ENCODE measurements at regions not wholly inside any gene's neighbourhood (a gene's known extent, or its start where the extent isn't known, plus 50 kb on each side); places are given as distances from the start of the nearest gene placed in this dataset.

DNA sequence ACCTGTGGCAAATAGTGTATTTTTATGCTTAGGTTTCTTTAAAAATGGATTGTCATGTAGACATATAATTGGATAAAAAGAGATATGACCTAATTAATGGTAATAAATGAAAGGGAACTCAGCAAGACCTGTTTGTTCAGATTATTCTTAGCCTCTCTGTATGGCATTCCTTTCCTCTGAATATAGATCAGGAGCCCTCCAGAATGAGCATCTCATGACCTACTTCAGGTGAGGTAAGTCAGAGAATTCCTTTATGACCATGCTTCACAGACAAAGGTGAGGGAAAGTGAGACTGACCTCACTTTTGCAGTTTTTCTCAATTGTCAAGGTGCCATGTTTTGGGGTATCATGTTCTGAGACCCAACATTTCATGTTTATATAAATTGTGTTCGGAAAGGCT lies 1744.3 kb upstream of the PIK3C3 start:
- Histone ChIP-seq H3K4me3 (ENCODE audit: insufficient read depth, low read length, poor library complexity, severe bottlenecking) (no peak overlapping the region), H3K9me2 (replicated peaks; ENCODE audit: insufficient read depth, low read length) (no peaks in the 10 kb centered on the region), H3K36me3 (ENCODE audit: low read length) (no peaks in the 10 kb centered on the region), H3F3A (ENCODE audit: insufficient read depth) (no peaks in the 10 kb centered on the region), H3K79me2 (ENCODE audit: insufficient read depth, low read length) (no peaks in the 10 kb centered on the region), H3K27me3 (ENCODE audit: low read length) (no peaks in the 10 kb centered on the region), H3K27ac (ENCODE audit: low read depth, low read length) (no peak overlapping the region), H3K9ac (ENCODE audit: low read length) (no peak overlapping the region), H2AFZ (ENCODE audit: low read depth, low read length, severe bottlenecking) (no peak overlapping the region), H3K9me3 (ENCODE audit: insufficient read depth, low read length) (peaks cover 10% of the 10 kb centered on the region; the same call in 1 of the 2 replicates), H4K20me1 (ENCODE audit: low read depth, low read length) (no peaks in the 10 kb centered on the region), H3K4me2 (ENCODE audit: low read depth, low read length, poor library complexity, severe bottlenecking) (no peak overlapping the region)
- TF ChIP-seq EZH2phosphoT487 (conservative IDR thresholded peaks at IDR 0.05; ENCODE audit: low read length): no peak
- TF ChIP-seq, protein P1, sequence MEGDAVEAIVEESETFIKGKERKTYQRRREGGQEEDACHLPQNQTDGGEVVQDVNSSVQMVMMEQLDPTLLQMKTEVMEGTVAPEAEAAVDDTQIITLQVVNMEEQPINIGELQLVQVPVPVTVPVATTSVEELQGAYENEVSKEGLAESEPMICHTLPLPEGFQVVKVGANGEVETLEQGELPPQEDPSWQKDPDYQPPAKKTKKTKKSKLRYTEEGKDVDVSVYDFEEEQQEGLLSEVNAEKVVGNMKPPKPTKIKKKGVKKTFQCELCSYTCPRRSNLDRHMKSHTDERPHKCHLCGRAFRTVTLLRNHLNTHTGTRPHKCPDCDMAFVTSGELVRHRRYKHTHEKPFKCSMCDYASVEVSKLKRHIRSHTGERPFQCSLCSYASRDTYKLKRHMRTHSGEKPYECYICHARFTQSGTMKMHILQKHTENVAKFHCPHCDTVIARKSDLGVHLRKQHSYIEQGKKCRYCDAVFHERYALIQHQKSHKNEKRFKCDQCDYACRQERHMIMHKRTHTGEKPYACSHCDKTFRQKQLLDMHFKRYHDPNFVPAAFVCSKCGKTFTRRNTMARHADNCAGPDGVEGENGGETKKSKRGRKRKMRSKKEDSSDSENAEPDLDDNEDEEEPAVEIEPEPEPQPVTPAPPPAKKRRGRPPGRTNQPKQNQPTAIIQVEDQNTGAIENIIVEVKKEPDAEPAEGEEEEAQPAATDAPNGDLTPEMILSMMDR (IDR thresholded peaks at IDR 0.05; ENCODE audit: insufficient read depth, low read length, poor library complexity, severe bottlenecking): no peak

DNA sequence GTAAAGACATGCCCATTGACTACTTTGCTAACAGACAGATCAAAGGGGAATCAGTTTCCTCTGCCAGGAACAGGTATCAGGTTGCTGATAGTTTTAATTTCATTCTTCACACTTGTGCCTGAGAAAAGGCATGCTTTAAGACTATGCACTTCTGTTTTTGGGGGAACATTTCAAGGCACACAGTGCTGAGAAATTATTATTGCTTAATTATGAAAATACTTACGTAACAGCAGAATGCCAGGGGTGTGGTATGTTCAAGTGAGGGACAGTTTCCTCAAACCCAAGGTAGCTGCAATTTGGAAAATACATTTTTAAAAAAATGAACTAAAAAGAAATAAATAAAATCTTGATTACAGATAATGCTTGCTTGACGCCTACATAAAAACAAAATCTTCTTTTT lies 1746.1 kb upstream of the PIK3C3 start:
- H3K79me2 ChIP-seq (ENCODE audit: insufficient read depth, low read length): no peaks in the 10 kb centered on the region
- H3K36me3 ChIP-seq (ENCODE audit: low read length): no peaks in the 10 kb centered on the region
- H3K9me2 ChIP-seq (replicated peaks; ENCODE audit: insufficient read depth, low read length): no peaks in the 10 kb centered on the region
- no peak overlapping the region for H3K9ac ChIP-seq (ENCODE audit: low read length)
- H3K27ac ChIP-seq (ENCODE audit: low read depth, low read length): no peak overlapping the region
- no peak overlapping the region for H2AFZ ChIP-seq (ENCODE audit: low read depth, low read length, severe bottlenecking)
- H3F3A ChIP-seq (ENCODE audit: insufficient read depth): no peaks in the 10 kb centered on the region
- no peaks in the 10 kb centered on the region for H4K20me1 ChIP-seq (ENCODE audit: low read depth, low read length)
- H3K9me3 ChIP-seq (ENCODE audit: insufficient read depth, low read length): 0 out of 2 replicates have a peak, but pooled peaks cover 5% of the 10 kb centered on the region
- no peaks in the 10 kb centered on the region for H3K27me3 ChIP-seq (ENCODE audit: low read length)
- H3K4me3 ChIP-seq (ENCODE audit: insufficient read depth, low read length, poor library complexity, severe bottlenecking): no peak overlapping the region
- TF ChIP-seq, protein P1 (IDR thresholded peaks at IDR 0.05; ENCODE audit: insufficient read depth, low read length, poor library complexity, severe bottlenecking): no peak
- no peak for TF ChIP-seq EZH2phosphoT487 (conservative IDR thresholded peaks at IDR 0.05; ENCODE audit: low read length)
- H3K4me2 ChIP-seq (ENCODE audit: low read depth, low read length, poor library complexity, severe bottlenecking): no peak overlapping the region

DNA sequence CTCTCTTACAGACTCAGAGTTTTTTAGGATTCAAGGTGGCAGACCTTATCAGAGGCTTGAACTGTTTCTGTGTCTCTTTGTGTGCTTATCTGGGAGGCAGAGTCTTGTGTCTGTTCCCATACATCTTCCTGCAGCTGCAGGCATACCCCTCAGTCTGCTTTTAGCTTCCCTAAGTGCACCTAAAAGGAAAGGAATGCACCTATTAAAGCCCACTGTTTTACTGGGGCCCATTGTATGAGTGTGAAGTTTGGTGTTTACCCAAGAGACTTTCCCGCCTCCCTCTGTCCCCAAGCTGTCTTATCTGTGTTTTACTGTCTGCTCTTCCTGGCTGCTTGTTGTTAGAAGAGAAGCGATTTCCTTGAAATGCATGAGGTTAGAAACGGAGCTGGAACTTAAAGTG lies 1757.3 kb upstream of the PIK3C3 start:
- no peak overlapping the region for H3K27ac ChIP-seq (ENCODE audit: low read depth, low read length)
- no peak overlapping the region for H3K9ac ChIP-seq (ENCODE audit: low read length)
- no peak overlapping the region for H3K4me3 ChIP-seq (ENCODE audit: insufficient read depth, low read length, poor library complexity, severe bottlenecking)
- 0 out of 2 replicates have a peak, but pooled peaks cover under 1% of the 10 kb centered on the region for H3K9me3 ChIP-seq (ENCODE audit: insufficient read depth, low read length)
- H3K9me2 ChIP-seq (replicated peaks; ENCODE audit: insufficient read depth, low read length): no peaks in the 10 kb centered on the region; the same call in 1 of the 2 replicates
- H3K4me2 ChIP-seq (ENCODE audit: low read depth, low read length, poor library complexity, severe bottlenecking): no peak overlapping the region
- no peaks in the 10 kb centered on the region for H3K36me3 ChIP-seq (ENCODE audit: low read length)
- H4K20me1 ChIP-seq (ENCODE audit: low read depth, low read length): no peaks in the 10 kb centered on the region
- TF ChIP-seq, protein P1 (IDR thresholded peaks at IDR 0.05; ENCODE audit: insufficient read depth, low read length, poor library complexity, severe bottlenecking): no peak
- no peak for TF ChIP-seq EZH2phosphoT487 (conservative IDR thresholded peaks at IDR 0.05; ENCODE audit: low read length)
- no peaks in the 10 kb centered on the region for H3K79me2 ChIP-seq (ENCODE audit: insufficient read depth, low read length)
- no peak overlapping the region for H2AFZ ChIP-seq (ENCODE audit: low read depth, low read length, severe bottlenecking)
- H3F3A ChIP-seq (ENCODE audit: insufficient read depth): no peaks in the 10 kb centered on the region
- no peaks in the 10 kb centered on the region for H3K27me3 ChIP-seq (ENCODE audit: low read length)

Measured in SU-DHL-6 (cell line).